Keratinocyte (primary cell): ENCODE measurements at regions not wholly inside any gene's neighbourhood (a gene's known extent, or its start where the extent isn't known, plus 50 kb on each side); places are given as distances from the start of the nearest gene placed in this dataset.

ENCODE experiments used
- CTCF ChIP-seq, 3 experiments: IDR thresholded peaks in 1 of 3; conservative IDR thresholded peaks in 1 of 3; optimal IDR thresholded peaks in 1 of 3; 2 replicates in 2 of 3; 3 replicates in 1 of 3; pipeline versions ENCODE3 to v1.5.1; 2011; ENCODE audit warnings: low read length in 3 of 3, mild to moderate bottlenecking in 3 of 3, moderate library complexity in 2 of 3, control low read depth in 1 of 3, inconsistent platforms in 1 of 3; ENCODE audit not compliant: insufficient read depth in 2 of 3; ENCODE audit errors: extremely low read depth in 1 of 3
- EZH2 ChIP-seq: IDR thresholded peaks from one replicate; pipeline ENCODE4 v1.6.1; 2012; ENCODE audit warnings: inconsistent platforms, mild to moderate bottlenecking, low read length, moderate library complexity

- TF ChIP-seq EZH2 (no peak), CTCF (optimal IDR thresholded peaks at IDR 0.05 in 1 of 3, IDR thresholded peaks at IDR 0.05 in 1 of 3, conservative IDR thresholded peaks at IDR 0.05 in 1 of 3; ENCODE audit: extremely low read depth in 1 of 3, insufficient read depth in 2 of 3, low read length in 3 of 3) (no peak)
These were observed 94.2 kb upstream of the ENPEP start for GRCh38 chr4:110381784-110382183.
